IPS DF 6.9 (cell line): ENCODE measurements at regions not wholly inside any gene's neighbourhood (a gene's known extent, or its start where the extent isn't known, plus 50 kb on each side); places are given as distances from the start of the nearest gene placed in this dataset.

Experiments
- DNase-seq: peaks from one replicate; pipeline ENCODE4 v3.0.0-alpha.2; 2013; ENCODE audit warnings: low read depth, low spot score
- H3K27ac ChIP-seq: one replicate; pipeline ENCODE4 v1.5.1; 2013; ENCODE audit warnings: low read length, control low read depth
- H3K27me3 ChIP-seq: 2 replicates; pipeline ENCODE4 v1.6.1; 2013; ENCODE audit warnings: mild to moderate bottlenecking, low read length; ENCODE audit not compliant: control insufficient read depth, insufficient read depth
- H3K36me3 ChIP-seq: 2 replicates; pipeline ENCODE4 v1.6.1; 2013; ENCODE audit warnings: low read length; ENCODE audit not compliant: control insufficient read depth, insufficient read depth
- H3K4me1 ChIP-seq: 2 replicates; pipeline ENCODE4 v1.6.1; 2013; ENCODE audit warnings: low read length; ENCODE audit not compliant: control insufficient read depth, insufficient read depth
- H3K4me3 ChIP-seq: 2 replicates; pipeline ENCODE4 v1.5.1; 2013; ENCODE audit warnings: mild to moderate bottlenecking, low read length
- H3K9me3 ChIP-seq: 2 replicates; pipeline ENCODE4 v1.6.1; 2013; ENCODE audit warnings: low read length, inconsistent platforms; ENCODE audit not compliant: control insufficient read depth, insufficient read depth
- WGBS: extraction: QIAGEN DNeasy Blood & Tissue Kit; methylation state at CpG from one replicate; pipeline ENCODE4 v1.1.7; 2013; ENCODE audit warnings: mixed read lengths, missing lambda C conversion rate; ENCODE audit not compliant: insufficient read length, insufficient coverage; 5-methylcytosine and 5-hydroxymethylcytosine counted together

DNA sequence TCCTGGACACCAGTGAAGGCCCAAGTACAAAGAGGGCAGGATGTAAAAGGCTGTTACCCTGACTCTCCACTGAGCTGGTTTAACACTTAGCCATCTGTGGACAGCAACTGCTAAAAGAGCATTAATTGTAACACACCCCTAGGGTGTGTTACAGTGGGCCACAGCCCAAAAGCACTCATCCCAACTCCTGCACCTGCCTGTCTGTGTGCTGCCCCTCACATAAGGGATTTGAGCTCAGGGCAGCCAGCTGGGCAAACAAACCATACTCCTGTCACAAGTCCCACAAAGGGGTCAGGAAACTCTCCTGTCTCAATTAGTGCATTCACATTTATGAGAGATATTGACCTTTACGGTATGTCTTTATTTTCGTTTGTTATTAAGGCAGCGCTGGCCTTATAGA, 833.1 kb upstream of the NXPH2 start:
- no peak overlapping the region for H3K4me3 ChIP-seq
- H3K27ac ChIP-seq: no peak overlapping the region
- whole genome bisulfite sequencing: no CpG with 5 or more reads among the region's 3 CpGs
- H3K4me1 ChIP-seq: no peaks in the 10 kb centered on the region
- DNase-seq: no peak
- H3K27me3 ChIP-seq: no peaks in the 10 kb centered on the region
- H3K36me3 ChIP-seq: no peaks in the 10 kb centered on the region
- no peaks in the 10 kb centered on the region for H3K9me3 ChIP-seq

DNA sequence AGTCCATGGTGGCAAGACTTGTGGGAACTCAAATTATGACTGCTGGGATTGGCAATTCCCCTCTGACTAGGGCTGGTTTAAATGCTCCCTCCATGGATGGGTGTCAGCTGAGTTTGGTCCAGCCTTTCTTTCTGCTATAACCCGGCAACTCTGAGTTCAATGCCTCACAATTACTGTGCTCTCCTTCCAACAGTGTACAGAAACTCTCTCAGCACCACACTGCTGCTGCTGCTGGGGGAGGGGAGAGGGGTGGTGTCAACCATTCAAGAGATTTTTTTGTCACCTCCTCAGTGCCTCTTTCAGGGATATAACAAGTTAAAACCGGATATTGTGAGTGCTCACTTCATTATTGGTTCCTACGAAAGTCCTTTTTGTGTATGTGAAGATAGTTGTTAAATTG, 830.3 kb upstream of the NXPH2 start:
- no peaks in the 10 kb centered on the region for H3K27me3 ChIP-seq

DNA sequence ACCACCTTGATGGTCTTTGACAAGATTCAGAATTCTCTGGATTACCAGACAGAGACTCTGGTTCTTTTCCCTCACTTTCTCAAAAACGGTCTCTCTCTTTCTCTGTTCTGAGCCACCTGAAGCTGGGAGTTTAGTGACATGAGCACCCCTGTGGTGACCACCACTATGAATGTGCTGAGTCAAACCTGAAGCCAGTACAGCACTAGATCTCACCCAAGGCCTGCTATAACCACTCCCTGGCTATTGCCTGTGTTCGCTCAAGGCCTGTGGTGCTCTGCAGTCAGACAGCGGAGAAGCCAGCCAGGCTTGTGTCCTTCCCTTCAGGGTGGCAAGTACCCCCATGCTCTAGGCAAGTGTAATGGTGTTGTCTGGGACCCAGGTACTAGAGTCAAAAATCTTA, 828.9 kb upstream of the NXPH2 start:
- H3K9me3 ChIP-seq: no peaks in the 10 kb centered on the region
- WGBS: no CpG with 5 or more reads among the region's 3 CpGs
- no peak for DNase-seq
- no peaks in the 10 kb centered on the region for H3K27me3 ChIP-seq
- H3K4me1 ChIP-seq: no peaks in the 10 kb centered on the region
- no peak overlapping the region for H3K4me3 ChIP-seq
- H3K36me3 ChIP-seq: no peaks in the 10 kb centered on the region
- no peak overlapping the region for H3K27ac ChIP-seq

More for the DNA sequence above, 830.3 kb upstream of the NXPH2 start:
- no peaks in the 10 kb centered on the region for H3K36me3 ChIP-seq
- no peak for DNase-seq
- WGBS: no CpG with 5 or more reads among the region's 3 CpGs
- H3K4me1 ChIP-seq: no peaks in the 10 kb centered on the region
- H3K4me3 ChIP-seq: no peak overlapping the region
- H3K27ac ChIP-seq: no peak overlapping the region
- H3K9me3 ChIP-seq: no peaks in the 10 kb centered on the region

DNA sequence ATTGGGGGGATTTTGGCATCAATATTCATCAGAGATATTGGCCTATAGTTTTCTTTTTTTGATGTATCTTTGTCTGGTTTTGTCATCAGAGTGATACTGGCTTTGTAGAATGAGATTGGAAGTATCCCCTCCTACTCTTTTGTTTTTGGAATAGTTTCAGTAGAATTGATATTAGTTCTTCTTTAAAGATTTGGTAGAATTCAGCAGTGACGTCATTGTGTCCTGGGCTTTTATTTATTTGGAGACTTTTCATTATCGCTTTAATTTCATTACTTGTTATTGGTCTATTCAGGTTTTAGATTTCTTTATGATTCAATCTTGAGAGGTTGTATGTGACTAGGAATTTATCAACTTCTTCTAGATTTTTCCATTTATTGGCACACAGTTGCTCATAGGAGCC, 825.5 kb upstream of the NXPH2 start:
- no peak for DNase-seq
- no peaks in the 10 kb centered on the region for H3K27me3 ChIP-seq
- no CpG with 5 or more reads among the region's 2 CpGs for WGBS
- no peaks in the 10 kb centered on the region for H3K4me1 ChIP-seq
- H3K27ac ChIP-seq: no peak overlapping the region
- H3K36me3 ChIP-seq: no peaks in the 10 kb centered on the region
- H3K4me3 ChIP-seq: no peak overlapping the region
- no peaks in the 10 kb centered on the region for H3K9me3 ChIP-seq

DNA sequence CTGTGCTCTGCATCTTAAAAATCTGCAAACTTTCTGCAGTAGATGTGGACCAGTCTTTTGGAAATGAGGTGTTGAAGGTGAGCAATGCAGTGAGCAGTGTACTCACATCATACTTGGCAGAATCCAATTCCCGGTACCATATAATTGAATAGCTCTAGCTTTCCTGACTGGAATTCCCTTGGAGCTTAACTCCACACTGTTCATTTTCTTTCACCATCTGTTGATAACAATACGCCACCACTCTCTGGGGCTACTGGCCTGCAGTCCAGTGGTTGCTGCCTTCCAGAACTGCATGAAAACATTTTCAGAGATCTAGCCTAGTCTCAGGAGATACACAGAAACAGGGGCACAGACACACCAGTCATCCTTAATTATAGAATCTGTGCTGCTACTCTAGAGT, 820.0 kb upstream of the NXPH2 start:
- H3K4me3 ChIP-seq: no peak overlapping the region
- H3K27ac ChIP-seq: no peak overlapping the region
- DNase-seq: no peak
- H3K36me3 ChIP-seq: no peaks in the 10 kb centered on the region
- WGBS: no CpG with 5 or more reads among the region's 2 CpGs
- H3K27me3 ChIP-seq: no peaks in the 10 kb centered on the region
- no peaks in the 10 kb centered on the region for H3K4me1 ChIP-seq
- no peaks in the 10 kb centered on the region for H3K9me3 ChIP-seq

DNA sequence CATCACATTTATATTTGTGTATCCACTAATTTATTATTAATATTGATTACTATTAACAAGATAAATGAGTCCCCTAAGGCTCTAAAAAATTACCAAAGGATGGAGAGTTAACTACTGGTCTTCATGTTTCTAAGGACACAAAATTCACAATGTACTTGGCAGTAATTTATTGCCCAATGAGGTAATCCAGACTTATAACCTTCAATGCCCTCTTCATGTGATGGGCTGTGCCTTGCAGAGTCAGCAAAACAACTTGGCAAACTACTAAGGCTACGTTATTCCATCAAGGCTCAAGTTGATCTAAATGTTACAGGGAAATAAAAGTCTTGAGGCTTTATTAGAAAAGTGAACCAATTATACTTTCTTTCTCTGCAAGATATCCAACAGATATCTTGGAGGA, 804.9 kb upstream of the NXPH2 start:
- WGBS: no CpG with 5 or more reads among the region's 1 CpG
- Histone ChIP-seq H3K27me3 (no peaks in the 10 kb centered on the region), H3K4me3 (no peak overlapping the region), H3K4me1 (no peaks in the 10 kb centered on the region), H3K9me3 (no peaks in the 10 kb centered on the region), H3K36me3 (no peaks in the 10 kb centered on the region), H3K27ac (no peak overlapping the region)
- no peak for DNase-seq

DNA sequence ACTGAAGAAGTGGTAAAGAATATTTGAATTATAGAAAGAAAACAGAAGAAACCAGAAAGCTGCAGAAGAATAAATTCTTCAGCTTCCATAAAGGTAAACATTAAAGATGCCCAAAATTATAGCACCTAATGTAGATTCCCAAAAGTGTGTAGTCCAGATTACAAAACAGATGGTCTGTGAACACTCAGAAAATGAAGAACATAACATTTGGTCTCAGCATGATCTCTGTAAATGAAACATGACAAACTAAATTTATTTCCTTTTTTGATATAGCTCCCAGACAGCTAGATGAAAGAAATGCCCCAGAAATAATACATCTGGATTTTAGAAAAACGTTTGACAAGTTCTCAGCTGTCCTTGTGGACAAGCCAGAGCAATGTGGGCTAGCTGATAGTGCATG, 794.2 kb upstream of the NXPH2 start:
- no peak for DNase-seq
- Histone ChIP-seq H3K9me3 (no peaks in the 10 kb centered on the region), H3K36me3 (no peaks in the 10 kb centered on the region), H3K4me3 (no peak overlapping the region), H3K27ac (no peak overlapping the region), H3K27me3 (no peaks in the 10 kb centered on the region), H3K4me1 (no peaks in the 10 kb centered on the region)
- WGBS: no CpG with 5 or more reads among the region's 1 CpG

DNA sequence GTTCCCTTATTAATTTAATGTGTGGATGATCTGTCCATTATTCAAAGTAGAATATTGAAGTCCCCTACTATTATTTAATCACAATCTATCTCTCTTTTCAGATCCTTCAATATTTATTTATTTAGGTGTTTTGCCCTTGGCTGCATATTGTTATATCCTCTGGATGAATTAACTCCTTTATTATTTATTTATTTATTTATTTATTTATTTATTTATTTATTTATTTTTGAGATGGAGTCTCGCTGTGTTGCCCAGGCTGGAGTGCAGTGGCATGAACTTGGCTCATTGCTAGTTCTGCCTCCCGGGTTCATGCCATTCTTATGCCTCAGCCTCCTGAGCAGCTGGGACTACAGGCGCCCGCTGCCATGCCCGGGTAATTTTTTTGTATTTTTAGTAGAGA, 776.6 kb upstream of the NXPH2 start:
- no peaks in the 10 kb centered on the region for H3K9me3 ChIP-seq
- H3K36me3 ChIP-seq: no peaks in the 10 kb centered on the region
- no CpG with 5 or more reads among the region's 5 CpGs for WGBS
- no peak overlapping the region for H3K4me3 ChIP-seq
- DNase-seq: no peak
- H3K27ac ChIP-seq: no peak overlapping the region
- H3K4me1 ChIP-seq: no peaks in the 10 kb centered on the region
- H3K27me3 ChIP-seq: no peaks in the 10 kb centered on the region

GRCh38 chr2:139550873-139551272, 770.7 kb upstream of the NXPH2 start:
- H3K36me3 ChIP-seq: no peaks in the 10 kb centered on the region
- H3K4me1 ChIP-seq: no peaks in the 10 kb centered on the region
- H3K27me3 ChIP-seq: no peaks in the 10 kb centered on the region
- DNase-seq: no peak
- no peak overlapping the region for H3K4me3 ChIP-seq
- H3K27ac ChIP-seq: no peak overlapping the region
- H3K9me3 ChIP-seq: no peaks in the 10 kb centered on the region

- H3K9me3 ChIP-seq: no peaks in the 10 kb centered on the region
- H3K27me3 ChIP-seq: no peaks in the 10 kb centered on the region
- H3K27ac ChIP-seq: no peak overlapping the region
- DNase-seq: no peak
- no peak overlapping the region for H3K4me3 ChIP-seq
- no CpG with 5 or more reads among the region's 1 CpG for WGBS
- H3K4me1 ChIP-seq: no peaks in the 10 kb centered on the region
- H3K36me3 ChIP-seq: no peaks in the 10 kb centered on the region
Measured at GRCh38 chr2:139550341-139550740, 770.2 kb upstream of the NXPH2 start.

GRCh38 chr2:139544186-139544851, 764.1 kb upstream of the NXPH2 start:
- Histone ChIP-seq H3K4me3 (no peak overlapping the region), H3K27me3 (no peaks in the 10 kb centered on the region; the same call in 1 of the 2 replicates), H3K9me3 (no peaks in the 10 kb centered on the region), H3K4me1 (peaks cover 3% of the 10 kb centered on the region; the same call in 1 of the 2 replicates), H3K27ac (no peak overlapping the region), H3K36me3 (no peaks in the 10 kb centered on the region)
- no CpG with 5 or more reads among the region's 3 CpGs for WGBS
- no peak for DNase-seq
